Umbilical cord (tissue), 1 donor: ENCODE measurements at regions not wholly inside any gene's neighbourhood (a gene's known extent, or its start where the extent isn't known, plus 50 kb on each side); places are given as distances from the start of the nearest gene placed in this dataset.
"Not testable (repeated sequence)": the region's sequence is repeated elsewhere in the genome, so short reads cannot be mapped to it uniquely, and the experiment has no call there.

ENCODE experiments used
- DNase-seq: peaks from one replicate; pipeline ENCODE4 v3.0.0-alpha.2; 2015; ENCODE audit warnings: low spot score

DNA sequence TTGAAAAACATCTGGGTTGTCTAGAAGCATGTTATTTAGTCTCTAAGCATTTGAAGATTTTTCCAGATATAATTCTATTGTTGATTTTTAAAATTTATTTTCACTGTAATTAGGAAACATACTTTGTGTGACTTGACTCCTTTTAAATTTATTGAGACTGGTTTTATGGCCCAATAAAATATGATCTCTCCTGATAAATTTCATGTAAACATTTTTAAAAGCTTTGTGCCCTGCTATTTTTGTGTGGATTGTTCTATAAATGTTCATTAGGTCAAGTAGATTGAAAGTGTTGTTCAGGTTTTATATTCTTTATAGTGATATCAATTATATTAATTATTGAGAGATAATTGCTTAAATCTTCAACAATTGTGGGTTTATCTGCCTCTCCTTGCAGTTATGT is 105.4 kb downstream of the RFX6 start:
- no peak for DNase-seq

DNA sequence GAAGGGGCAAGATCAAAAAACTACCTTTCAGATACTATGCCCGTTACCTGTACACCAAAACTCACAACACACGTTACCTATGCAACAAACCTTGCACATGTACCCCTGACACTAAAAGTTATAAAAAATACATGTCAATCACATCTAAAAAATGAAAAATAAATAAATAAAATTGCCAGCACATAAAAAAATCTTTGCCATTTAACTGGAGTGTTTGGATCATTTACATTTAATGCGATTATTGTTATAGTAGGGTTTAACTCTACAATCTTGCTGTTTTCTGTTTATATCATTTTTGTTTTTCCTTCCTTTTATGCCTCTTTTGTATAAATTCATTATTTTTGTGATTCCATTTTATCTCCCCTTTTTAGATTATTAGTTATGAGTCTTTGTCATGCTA is 106.3 kb downstream of the RFX6 start:
- no peak for DNase-seq

DNA sequence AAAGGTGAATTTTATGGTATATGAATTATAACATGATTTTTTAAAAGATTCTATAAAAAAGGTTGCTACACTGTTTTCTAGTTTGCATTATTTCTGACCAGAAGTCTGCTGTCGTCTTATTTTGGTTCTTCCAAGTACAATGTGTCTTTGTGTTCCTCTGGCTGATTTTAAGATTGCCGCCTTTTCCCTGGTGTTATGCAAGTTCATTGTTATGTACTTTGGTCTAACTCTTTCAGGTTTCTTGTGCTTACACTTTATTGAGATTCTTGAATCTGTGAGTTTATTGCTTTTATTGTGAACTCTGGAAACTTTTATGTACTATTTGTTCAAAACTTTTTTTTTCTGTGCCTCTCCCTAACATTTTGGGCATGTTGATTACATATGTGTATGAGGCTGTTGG is 109.8 kb downstream of the RFX6 start:
- DNase-seq, result no peak

GRCh38 chr6:116990679-116991078 is 113.6 kb downstream of the RFX6 start:
- no peak for DNase-seq

- DNase-seq, result no peak
Observed at GRCh38 chr6:116992546-116992945, 115.5 kb downstream of the RFX6 start.

- DNase-seq, result no peak
Observed at GRCh38 chr6:116994447-116994846, 117.4 kb downstream of the RFX6 start.

- DNase-seq, result no peak
Observed at GRCh38 chr6:116996842-116997241, 119.8 kb downstream of the RFX6 start.

DNA sequence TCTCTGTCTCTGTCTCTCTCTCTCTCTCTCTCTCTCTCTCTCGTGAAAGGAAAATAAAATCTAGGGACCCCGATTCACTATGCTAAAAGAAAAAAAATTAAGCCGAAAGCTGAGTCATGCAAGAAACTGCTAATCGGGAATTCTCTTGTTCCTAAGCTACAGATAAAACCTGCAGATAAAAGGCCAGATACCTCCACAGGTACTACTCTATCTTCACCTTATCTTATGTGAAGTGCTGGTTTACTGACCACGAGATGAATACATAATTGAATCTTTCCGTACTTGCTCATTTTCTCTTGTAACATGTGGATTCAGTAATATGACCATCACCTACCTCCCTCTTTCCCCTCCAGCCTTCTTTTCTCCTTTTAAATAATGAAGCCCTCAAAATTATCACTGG is 120.5 kb downstream of the RFX6 start:
- DNase-seq, result no peak

DNA sequence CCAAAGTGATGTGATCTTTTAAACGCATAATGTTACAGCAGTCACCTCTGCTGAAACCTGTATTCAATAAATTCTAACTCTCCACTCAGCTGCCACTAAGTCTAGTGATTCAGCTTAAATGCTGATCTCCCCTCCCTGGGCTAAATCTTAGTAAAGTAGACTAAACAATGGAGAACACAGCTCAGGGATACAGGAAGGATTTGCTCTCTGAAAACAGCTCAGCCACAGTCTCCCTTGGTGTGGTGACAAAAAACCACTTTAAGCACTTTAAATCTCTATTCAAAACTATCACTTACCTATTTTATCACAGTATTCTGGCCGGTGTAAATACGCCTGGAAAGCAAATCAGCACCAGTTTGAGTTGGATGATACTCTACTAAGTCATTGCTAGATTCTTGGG is 130.6 kb downstream of the RFX6 start:
- no peak for DNase-seq

- no peak for DNase-seq
Observed at GRCh38 chr6:117008618-117009017, 131.6 kb downstream of the RFX6 start.

DNA sequence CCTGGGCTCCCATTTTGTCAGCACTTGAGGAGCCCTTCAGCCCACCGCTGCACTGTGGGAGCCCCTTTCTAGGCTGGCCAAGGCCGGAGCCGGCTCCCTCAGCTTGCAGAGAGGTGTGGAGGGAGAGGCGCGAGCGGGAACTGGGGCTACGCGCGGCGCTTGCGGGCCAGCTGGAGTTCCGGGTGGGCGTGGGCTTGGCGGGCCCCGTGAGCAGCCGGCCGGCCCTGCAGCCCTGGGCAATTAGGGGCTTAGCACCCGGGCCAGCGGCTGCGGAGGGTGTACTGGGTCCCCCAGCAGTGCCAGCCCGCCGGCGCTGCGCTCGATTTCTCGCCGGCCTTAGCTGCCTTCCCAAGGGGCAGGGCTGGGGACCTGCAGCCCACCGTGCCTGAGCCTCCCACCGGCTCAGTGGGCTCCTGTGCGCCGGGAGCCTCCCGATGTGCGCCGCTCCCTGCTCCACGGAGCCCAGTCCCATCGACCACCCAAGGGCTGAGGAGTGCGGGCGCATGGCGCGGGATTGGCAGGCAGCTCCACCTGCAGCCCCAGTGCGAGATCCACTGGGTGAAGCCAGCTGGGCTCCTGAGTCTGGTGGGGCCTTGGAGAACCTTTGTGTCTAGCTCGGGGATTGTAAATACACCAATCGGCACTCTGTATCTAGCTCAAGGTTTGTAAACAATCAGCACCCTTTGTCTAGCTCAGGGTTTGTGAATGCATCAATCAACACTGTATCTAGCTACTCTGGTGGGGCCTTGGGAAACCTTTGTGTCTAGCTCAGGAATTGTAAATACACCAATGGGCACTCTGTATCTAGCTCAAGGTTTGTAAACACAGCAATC is 137.8 kb downstream of the RFX6 start:
- not testable (repeated sequence) for DNase-seq

DNA sequence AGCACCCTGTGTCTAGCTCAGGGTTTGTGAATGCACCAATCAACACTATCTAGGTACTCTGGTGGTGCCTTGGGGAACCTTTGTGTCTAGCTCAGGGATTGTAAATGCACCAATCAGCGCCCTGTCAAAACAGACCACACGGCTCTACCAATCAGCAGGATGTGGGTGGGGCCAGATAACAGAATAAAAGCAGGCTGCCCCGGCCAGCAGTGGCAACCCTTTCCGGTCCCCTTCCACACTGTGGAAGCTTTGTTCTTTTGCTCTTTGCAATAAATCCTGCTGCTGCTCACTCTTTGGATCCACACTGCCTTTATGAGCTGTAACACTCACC is 138.4 kb downstream of the RFX6 start:
- DNase-seq, result not testable (repeated sequence)

DNA sequence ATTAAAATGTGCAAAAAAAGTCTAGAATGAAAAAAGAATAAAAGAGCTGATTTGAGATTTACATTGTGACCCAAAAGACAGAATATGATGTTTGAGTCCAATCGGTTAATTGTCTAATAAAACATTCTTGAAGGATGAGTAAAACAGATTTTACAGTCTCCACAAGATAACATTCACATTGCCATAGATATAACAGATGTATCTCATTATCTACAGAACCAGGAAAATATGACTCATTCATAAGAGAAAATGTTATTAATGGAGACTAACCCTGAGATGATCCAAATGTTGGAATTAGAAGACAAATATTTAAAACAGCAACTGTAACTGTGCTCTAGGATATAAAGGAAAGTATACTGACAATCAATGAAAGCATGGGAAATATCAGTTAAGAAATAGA is 141.7 kb downstream of the RFX6 start:
- no peak for DNase-seq

GRCh38 chr6:117022774-117023173 is 145.7 kb downstream of the RFX6 start:
- no peak for DNase-seq

- no peak for DNase-seq
Observed at GRCh38 chr6:117025310-117025709, 148.3 kb downstream of the RFX6 start.

DNA sequence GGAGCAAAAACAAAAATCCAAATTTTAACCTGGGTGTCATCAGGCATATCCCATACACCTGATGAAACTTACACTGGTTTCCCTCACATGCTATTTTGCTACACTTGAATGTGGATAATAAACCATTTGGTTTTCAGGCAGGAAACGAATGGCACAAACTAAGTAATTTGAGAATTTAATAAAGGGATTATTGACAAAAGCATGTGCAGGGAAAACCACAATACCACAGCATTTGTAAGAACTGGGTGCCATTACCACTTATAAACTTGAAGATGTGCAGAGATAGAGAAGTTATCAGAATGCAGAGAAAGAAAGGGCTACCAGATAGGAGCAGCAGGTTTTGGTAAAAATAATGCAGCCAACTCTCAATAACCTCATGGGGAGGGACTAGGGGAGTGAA is 151.2 kb downstream of the RFX6 start:
- DNase-seq, result no peak

GRCh38 chr6:117034547-117034946 is 157.5 kb downstream of the RFX6 start:
- no peak for DNase-seq

DNA sequence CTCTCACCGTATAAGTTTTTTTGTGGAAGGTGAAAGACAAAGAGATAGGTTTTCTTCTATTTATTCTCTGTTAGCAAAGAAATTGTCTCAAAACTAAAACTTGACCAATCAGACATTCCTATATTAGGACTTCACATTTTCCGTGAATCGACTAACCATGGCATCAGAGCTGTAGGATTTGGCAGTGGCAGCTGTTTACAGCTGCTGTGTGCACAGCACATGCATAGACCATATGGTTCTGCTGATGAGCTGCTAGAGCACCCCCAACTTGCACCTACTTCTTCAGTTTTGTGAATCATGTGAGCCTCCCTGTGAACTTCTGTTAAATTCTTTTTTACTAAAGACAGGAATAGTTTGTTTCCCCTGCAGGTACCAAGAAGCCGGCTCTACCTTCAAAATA is 157.9 kb downstream of the RFX6 start:
- DNase-seq, result no peak

DNA sequence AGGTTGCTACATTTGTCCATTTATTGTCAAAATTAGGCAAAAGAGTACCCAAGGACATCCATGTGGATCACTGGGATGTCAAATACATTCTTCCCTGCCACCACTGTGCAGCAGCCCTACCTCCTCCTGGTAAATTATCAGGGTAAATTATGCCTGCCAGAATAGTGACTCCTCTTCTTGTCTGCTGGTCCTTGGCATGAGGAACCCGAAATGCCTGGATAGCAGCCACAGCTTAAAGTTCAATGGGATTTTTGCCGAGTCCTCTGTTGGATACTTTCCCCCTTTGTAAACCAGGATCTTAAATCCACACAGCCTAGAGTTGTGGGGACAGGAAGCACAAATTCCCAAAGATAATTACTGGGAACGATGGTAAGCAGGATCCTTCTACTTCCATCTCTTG is 173.3 kb downstream of the RFX6 start:
- DNase-seq, result no peak

GRCh38 chr6:117072134-117072533 is 193.2 kb upstream of the VGLL2 start:
- DNase-seq, result no peak

GRCh38 chr6:117072781-117073180 is 192.6 kb upstream of the VGLL2 start:
- no peak for DNase-seq

DNA sequence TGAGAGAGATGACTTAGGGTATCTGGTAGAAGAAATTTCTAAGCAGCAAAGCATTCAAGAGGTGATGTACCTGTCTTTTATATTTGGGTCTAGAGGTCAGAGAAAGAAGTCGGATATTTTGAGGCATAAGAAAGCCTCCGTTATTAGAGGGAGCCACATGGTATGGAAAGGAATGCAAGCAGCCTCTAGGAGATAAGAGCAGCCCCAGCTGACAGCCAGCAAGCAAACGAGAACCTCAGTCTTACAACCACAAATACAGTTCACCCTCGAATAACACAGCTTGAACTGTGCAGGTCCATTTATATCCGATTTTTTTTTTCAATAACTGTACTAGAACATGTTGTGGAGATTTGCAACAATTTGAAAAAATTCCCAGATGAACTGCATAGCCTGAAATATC is 190.7 kb upstream of the VGLL2 start:
- DNase-seq, result no peak

DNA sequence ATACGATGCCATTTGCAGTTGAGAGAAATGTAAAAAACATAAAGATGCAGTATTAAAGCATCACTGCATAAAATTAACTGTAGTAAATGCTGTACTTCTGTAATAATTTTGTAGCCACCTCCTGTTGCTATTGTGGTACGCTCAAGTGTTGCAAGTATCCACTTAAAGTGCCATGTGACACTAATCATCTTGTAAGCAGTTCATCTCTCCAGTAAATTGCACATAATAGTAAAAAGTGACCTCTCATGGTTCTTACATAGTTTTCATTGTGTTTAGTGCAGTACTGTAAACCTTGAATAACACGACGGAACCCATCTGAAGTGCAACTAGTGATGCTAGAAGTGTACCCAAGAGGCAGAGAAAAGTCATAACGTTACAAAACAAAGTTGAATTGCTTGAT is 190.1 kb upstream of the VGLL2 start:
- DNase-seq, result no peak

GRCh38 chr6:117076076-117076475 is 189.3 kb upstream of the VGLL2 start:
- DNase-seq, result no peak
